Liver (tissue), 3 donors: ENCODE measurements at regions not wholly inside any gene's neighbourhood (a gene's known extent, or its start where the extent isn't known, plus 50 kb on each side); places are given as distances from the start of the nearest gene placed in this dataset.
A peak's percentile ranks its signal among the peaks of the same experiment; 100 is the strongest.

Source experiments
- ATF3 ChIP-seq: IDR thresholded peaks from 2 replicates; pipeline ENCODE4 v1.6.1; 2016; ENCODE audit warnings: antibody characterized with exemption
- CTCF ChIP-seq: fragments of 150-350 bp; IDR thresholded peaks from 2 replicates; pipeline ENCODE4 v1.5.1; 2017; ENCODE audit warnings: improper control_type of control experiment, low read depth, low read length; ENCODE audit not compliant: missing input control
- GABPA ChIP-seq, 2 donors: IDR thresholded peaks in 1 of 2; conservative IDR thresholded peaks in 1 of 2; 2 replicates each; pipeline ENCODE4 v1.6.1; 2016; ENCODE audit warnings: antibody characterized with exemption in 2 of 2, mild to moderate bottlenecking in 1 of 2, moderate library complexity in 1 of 2
- JUND ChIP-seq, 2 donors: IDR thresholded peaks; 2 replicates each; pipeline ENCODE4 v1.6.1; 2016; ENCODE audit warnings: antibody characterized with exemption in 2 of 2
- MAX ChIP-seq: IDR thresholded peaks from 2 replicates; pipeline ENCODE4 v1.6.1; 2016; ENCODE audit warnings: antibody characterized with exemption
- RXRA ChIP-seq, 2 donors: IDR thresholded peaks; 2 replicates each; pipeline ENCODE4 v1.6.1; 2017 to 2018; ENCODE audit warnings: antibody characterized with exemption in 2 of 2, mild to moderate bottlenecking in 1 of 2
- SP1 ChIP-seq: IDR thresholded peaks from 2 replicates; pipeline ENCODE4 v1.6.1; 2018; ENCODE audit warnings: antibody characterized with exemption, mild to moderate bottlenecking
- YY1 ChIP-seq: IDR thresholded peaks from 2 replicates; pipeline ENCODE4 v1.6.1; 2016; ENCODE audit warnings: antibody characterized with exemption, mild to moderate bottlenecking
- ZBTB33 ChIP-seq: IDR thresholded peaks from 2 replicates; pipeline ENCODE4 v1.6.1; 2016; ENCODE audit warnings: antibody characterized with exemption
- TF ChIP-seq, protein P1 (sequence below): IDR thresholded peaks from 2 replicates; pipeline ENCODE4 v1.6.1; 2016; ENCODE audit warnings: antibody characterized with exemption, mild to moderate bottlenecking
- donor health status: healthy.
- donor health status: healthy.

- TF ChIP-seq CTCF (peak; percentile 70), RXRA (IDR thresholded peaks at IDR 0.05) (no peak), MAX (no peak), JUND (IDR thresholded peaks at IDR 0.05) (no peak), YY1 (no peak), ATF3 (no peak), GABPA (IDR thresholded peaks at IDR 0.05 in 1 of 2, conservative IDR thresholded peaks at IDR 0.05 in 1 of 2) (no peak), SP1 (no peak), ZBTB33 (no peak)
- TF ChIP-seq, protein P1, sequence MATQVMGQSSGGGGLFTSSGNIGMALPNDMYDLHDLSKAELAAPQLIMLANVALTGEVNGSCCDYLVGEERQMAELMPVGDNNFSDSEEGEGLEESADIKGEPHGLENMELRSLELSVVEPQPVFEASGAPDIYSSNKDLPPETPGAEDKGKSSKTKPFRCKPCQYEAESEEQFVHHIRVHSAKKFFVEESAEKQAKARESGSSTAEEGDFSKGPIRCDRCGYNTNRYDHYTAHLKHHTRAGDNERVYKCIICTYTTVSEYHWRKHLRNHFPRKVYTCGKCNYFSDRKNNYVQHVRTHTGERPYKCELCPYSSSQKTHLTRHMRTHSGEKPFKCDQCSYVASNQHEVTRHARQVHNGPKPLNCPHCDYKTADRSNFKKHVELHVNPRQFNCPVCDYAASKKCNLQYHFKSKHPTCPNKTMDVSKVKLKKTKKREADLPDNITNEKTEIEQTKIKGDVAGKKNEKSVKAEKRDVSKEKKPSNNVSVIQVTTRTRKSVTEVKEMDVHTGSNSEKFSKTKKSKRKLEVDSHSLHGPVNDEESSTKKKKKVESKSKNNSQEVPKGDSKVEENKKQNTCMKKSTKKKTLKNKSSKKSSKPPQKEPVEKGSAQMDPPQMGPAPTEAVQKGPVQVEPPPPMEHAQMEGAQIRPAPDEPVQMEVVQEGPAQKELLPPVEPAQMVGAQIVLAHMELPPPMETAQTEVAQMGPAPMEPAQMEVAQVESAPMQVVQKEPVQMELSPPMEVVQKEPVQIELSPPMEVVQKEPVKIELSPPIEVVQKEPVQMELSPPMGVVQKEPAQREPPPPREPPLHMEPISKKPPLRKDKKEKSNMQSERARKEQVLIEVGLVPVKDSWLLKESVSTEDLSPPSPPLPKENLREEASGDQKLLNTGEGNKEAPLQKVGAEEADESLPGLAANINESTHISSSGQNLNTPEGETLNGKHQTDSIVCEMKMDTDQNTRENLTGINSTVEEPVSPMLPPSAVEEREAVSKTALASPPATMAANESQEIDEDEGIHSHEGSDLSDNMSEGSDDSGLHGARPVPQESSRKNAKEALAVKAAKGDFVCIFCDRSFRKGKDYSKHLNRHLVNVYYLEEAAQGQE, result no peak
Measured at GRCh38 chr5:5886812-5887486, 464.5 kb downstream of the ICE1 start.
